ENCODE measurements at regions not wholly inside any gene's neighbourhood (a gene's known extent, or its start where the extent isn't known, plus 50 kb on each side); places are given as distances from the start of the nearest gene placed in this dataset.

- no peaks in the 10 kb centered on the region for H3K9me2 ChIP-seq (ENCODE audit: insufficient read depth)
- no peak for DNase-seq
- no peak overlapping the region for H3K4me2 ChIP-seq
- H3K9me3 ChIP-seq (ENCODE audit: insufficient read depth, low read depth): no peaks in the 10 kb centered on the region
- H2AFZ ChIP-seq: no peak overlapping the region
- H3K79me2 ChIP-seq (ENCODE audit: low read depth): no peaks in the 10 kb centered on the region
- H4K20me1 ChIP-seq (ENCODE audit: insufficient read depth): no peaks in the 10 kb centered on the region
- no TSS peak for BruUV-seq (replicated peaks)
- intact Hi-C loops (cut with micrococcal nuclease; ENCODE audit: unreplicated experiment): no loop called here
- H3K36me3 ChIP-seq (ENCODE audit: low read depth): no peaks in the 10 kb centered on the region
- no peak overlapping the region for H3K4me3 ChIP-seq
- H3K27ac ChIP-seq: no peak overlapping the region
- H3F3A ChIP-seq (ENCODE audit: insufficient read depth, low read depth): no peaks in the 10 kb centered on the region
- no peaks in the 10 kb centered on the region for H3K4me1 ChIP-seq (replicated peaks; ENCODE audit: insufficient read depth)
- POLR2A ChIA-PET (ENCODE audit: unreplicated experiment): no interaction called here
- CTCF ChIA-PET: no interaction called here
- no peak for TF ChIP-seq CTCF (conservative IDR thresholded peaks at IDR 0.05)
- TF ChIP-seq EZH2 (IDR thresholded peaks at IDR 0.05; ENCODE audit: low read depth): no peak
- no peaks in the 10 kb centered on the region for H3K27me3 ChIP-seq (ENCODE audit: insufficient read depth, low read depth)
These were observed 398.8 kb downstream of the RNF144B start for GRCh38 chr6:18785810-18786490.

GRCh38 chr6:18792866-18793265, 405.7 kb downstream of the RNF144B start:
- Histone ChIP-seq H3K27me3 (ENCODE audit: insufficient read depth, low read depth) (no peaks in the 10 kb centered on the region), H3K9me3 (ENCODE audit: insufficient read depth, low read depth) (no peaks in the 10 kb centered on the region), H3K4me1 (replicated peaks; ENCODE audit: insufficient read depth) (no peaks in the 10 kb centered on the region), H3K36me3 (ENCODE audit: low read depth) (no peaks in the 10 kb centered on the region), H3K27ac (no peak overlapping the region), H3K4me3 (no peak overlapping the region), H3K9me2 (ENCODE audit: insufficient read depth) (no peaks in the 10 kb centered on the region; the same call in 1 of the 2 replicates), H3F3A (ENCODE audit: insufficient read depth, low read depth) (no peaks in the 10 kb centered on the region), H3K4me2 (no peak overlapping the region), H3K79me2 (ENCODE audit: low read depth) (no peaks in the 10 kb centered on the region), H4K20me1 (ENCODE audit: insufficient read depth) (no peaks in the 10 kb centered on the region), H2AFZ (no peak overlapping the region)
- TF ChIP-seq CTCF (conservative IDR thresholded peaks at IDR 0.05) (no peak), EZH2 (IDR thresholded peaks at IDR 0.05; ENCODE audit: low read depth) (no peak)
- POLR2A ChIA-PET (ENCODE audit: unreplicated experiment): no interaction called here
- no peak for DNase-seq
- BruUV-seq (replicated peaks): no TSS peak
- intact Hi-C loops (cut with micrococcal nuclease; ENCODE audit: unreplicated experiment): no loop called here
- CTCF ChIA-PET: no interaction called here

GRCh38 chr6:18795726-18796125, 408.6 kb downstream of the RNF144B start:
- Histone ChIP-seq H3K4me3 (no peak overlapping the region), H3K27ac (no peak overlapping the region), H4K20me1 (ENCODE audit: insufficient read depth) (no peaks in the 10 kb centered on the region), H3K79me2 (ENCODE audit: low read depth) (no peaks in the 10 kb centered on the region), H2AFZ (no peak overlapping the region), H3F3A (ENCODE audit: insufficient read depth, low read depth) (no peaks in the 10 kb centered on the region), H3K4me1 (replicated peaks; ENCODE audit: insufficient read depth) (no peaks in the 10 kb centered on the region), H3K4me2 (no peak overlapping the region), H3K9me2 (ENCODE audit: insufficient read depth) (no peaks in the 10 kb centered on the region; the same call in 1 of the 2 replicates), H3K9me3 (ENCODE audit: insufficient read depth, low read depth) (no peaks in the 10 kb centered on the region), H3K36me3 (ENCODE audit: low read depth) (no peaks in the 10 kb centered on the region), H3K27me3 (ENCODE audit: insufficient read depth, low read depth) (no peaks in the 10 kb centered on the region)
- intact Hi-C loops (cut with micrococcal nuclease; ENCODE audit: unreplicated experiment): no loop called here
- CTCF ChIA-PET: no interaction called here
- DNase-seq: no peak
- POLR2A ChIA-PET (ENCODE audit: unreplicated experiment): no interaction called here
- TF ChIP-seq EZH2 (IDR thresholded peaks at IDR 0.05; ENCODE audit: low read depth) (no peak), CTCF (conservative IDR thresholded peaks at IDR 0.05) (no peak)
- BruUV-seq (replicated peaks): no TSS peak

All from PC-9 (cell line).